DND-41 (cell line): ENCODE measurements at regions not wholly inside any gene's neighbourhood (a gene's known extent, or its start where the extent isn't known, plus 50 kb on each side); places are given as distances from the start of the nearest gene placed in this dataset.

Experiments used
- EZH2 ChIP-seq: IDR thresholded peaks from 3 replicates; pipeline ENCODE4 v1.6.1; 2012; ENCODE audit warnings: borderline replicate concordance, low read depth, mild to moderate bottlenecking, moderate library complexity, low read length, inconsistent platforms; ENCODE audit not compliant: severe bottlenecking
- TF ChIP-seq, protein P1 (sequence below): IDR thresholded peaks from 2 replicates; pipeline ENCODE4 v1.5.1; 2012; ENCODE audit warnings: borderline replicate concordance, low read length, moderate library complexity, mild to moderate bottlenecking; ENCODE audit not compliant: poor library complexity, severe bottlenecking; ENCODE audit errors: extremely low read depth

DNA sequence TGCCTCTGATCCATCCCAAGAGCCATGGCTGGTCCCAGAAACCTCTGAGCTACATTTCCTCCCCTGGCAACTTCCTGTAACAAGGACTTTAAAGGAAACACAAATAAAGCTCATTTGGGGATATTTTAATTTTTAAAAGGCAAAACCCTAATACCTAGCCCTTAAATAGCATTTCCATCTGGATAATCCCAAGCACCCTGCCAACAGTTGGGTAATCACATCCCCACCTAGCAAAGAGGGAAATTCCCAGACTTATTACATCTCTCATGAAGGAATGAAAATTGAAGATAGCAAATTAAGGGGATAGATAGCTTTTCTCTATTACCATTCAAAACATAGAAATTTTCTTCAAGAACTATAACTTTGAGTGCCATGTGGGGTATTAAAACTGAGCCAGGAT lies 213.7 kb upstream of the BMP4 start:
- no peak for TF ChIP-seq EZH2
- TF ChIP-seq, protein P1, sequence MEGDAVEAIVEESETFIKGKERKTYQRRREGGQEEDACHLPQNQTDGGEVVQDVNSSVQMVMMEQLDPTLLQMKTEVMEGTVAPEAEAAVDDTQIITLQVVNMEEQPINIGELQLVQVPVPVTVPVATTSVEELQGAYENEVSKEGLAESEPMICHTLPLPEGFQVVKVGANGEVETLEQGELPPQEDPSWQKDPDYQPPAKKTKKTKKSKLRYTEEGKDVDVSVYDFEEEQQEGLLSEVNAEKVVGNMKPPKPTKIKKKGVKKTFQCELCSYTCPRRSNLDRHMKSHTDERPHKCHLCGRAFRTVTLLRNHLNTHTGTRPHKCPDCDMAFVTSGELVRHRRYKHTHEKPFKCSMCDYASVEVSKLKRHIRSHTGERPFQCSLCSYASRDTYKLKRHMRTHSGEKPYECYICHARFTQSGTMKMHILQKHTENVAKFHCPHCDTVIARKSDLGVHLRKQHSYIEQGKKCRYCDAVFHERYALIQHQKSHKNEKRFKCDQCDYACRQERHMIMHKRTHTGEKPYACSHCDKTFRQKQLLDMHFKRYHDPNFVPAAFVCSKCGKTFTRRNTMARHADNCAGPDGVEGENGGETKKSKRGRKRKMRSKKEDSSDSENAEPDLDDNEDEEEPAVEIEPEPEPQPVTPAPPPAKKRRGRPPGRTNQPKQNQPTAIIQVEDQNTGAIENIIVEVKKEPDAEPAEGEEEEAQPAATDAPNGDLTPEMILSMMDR: no peak
